ENCODE measurements at regions not wholly inside any gene's neighbourhood (a gene's known extent, or its start where the extent isn't known, plus 50 kb on each side); places are given as distances from the start of the nearest gene placed in this dataset.

- DNase-seq (ENCODE audit: low read depth): peak; percentile 56
- H4K20me1 ChIP-seq (ENCODE audit: insufficient read depth, low read length): no peaks in the 10 kb centered on the region
- TF ChIP-seq EZH2 (IDR thresholded peaks at IDR 0.05; ENCODE audit: insufficient read depth, low read length): no peak
- TF ChIP-seq, protein P1, sequence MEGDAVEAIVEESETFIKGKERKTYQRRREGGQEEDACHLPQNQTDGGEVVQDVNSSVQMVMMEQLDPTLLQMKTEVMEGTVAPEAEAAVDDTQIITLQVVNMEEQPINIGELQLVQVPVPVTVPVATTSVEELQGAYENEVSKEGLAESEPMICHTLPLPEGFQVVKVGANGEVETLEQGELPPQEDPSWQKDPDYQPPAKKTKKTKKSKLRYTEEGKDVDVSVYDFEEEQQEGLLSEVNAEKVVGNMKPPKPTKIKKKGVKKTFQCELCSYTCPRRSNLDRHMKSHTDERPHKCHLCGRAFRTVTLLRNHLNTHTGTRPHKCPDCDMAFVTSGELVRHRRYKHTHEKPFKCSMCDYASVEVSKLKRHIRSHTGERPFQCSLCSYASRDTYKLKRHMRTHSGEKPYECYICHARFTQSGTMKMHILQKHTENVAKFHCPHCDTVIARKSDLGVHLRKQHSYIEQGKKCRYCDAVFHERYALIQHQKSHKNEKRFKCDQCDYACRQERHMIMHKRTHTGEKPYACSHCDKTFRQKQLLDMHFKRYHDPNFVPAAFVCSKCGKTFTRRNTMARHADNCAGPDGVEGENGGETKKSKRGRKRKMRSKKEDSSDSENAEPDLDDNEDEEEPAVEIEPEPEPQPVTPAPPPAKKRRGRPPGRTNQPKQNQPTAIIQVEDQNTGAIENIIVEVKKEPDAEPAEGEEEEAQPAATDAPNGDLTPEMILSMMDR (IDR thresholded peaks at IDR 0.05; ENCODE audit: insufficient read depth, low read depth, low read length): no peak
- Mint-ChIP-seq H3K27ac (ENCODE audit: unreplicated experiment) (no peak overlapping the region), H3K9me3 (ENCODE audit: unreplicated experiment) (no peaks in the 10 kb centered on the region), H3K4me3 (ENCODE audit: unreplicated experiment) (no peak overlapping the region), H3K4me1 (ENCODE audit: low read depth, unreplicated experiment) (no peaks in the 10 kb centered on the region), H3K36me3 (ENCODE audit: low read depth, unreplicated experiment) (no peaks in the 10 kb centered on the region), H3K27me3 (ENCODE audit: low read depth, unreplicated experiment) (no peaks in the 10 kb centered on the region)
- no peaks in the 10 kb centered on the region for H3K79me2 ChIP-seq (ENCODE audit: insufficient read depth, low read length)
- no peak overlapping the region for H3K27ac ChIP-seq (ENCODE audit: low read depth, low read length)
- H3K9me3 ChIP-seq (ENCODE audit: insufficient read depth, low read depth, low read length): no peaks in the 10 kb centered on the region
- no peak overlapping the region for H2AFZ ChIP-seq (ENCODE audit: low read depth, low read length)
- H3K36me3 ChIP-seq (ENCODE audit: insufficient read depth, low read length): no peaks in the 10 kb centered on the region
- no peaks in the 10 kb centered on the region for H3K4me1 ChIP-seq (ENCODE audit: insufficient read depth, low read length)
- H3K9ac ChIP-seq (ENCODE audit: low read length): no peak overlapping the region
- H3K4me2 ChIP-seq (ENCODE audit: low read length): no peak overlapping the region
- FAIRE-seq: no peak
- H3K4me3 ChIP-seq (ENCODE audit: insufficient read depth, low read depth, low read length): no peak overlapping the region
- no peaks in the 10 kb centered on the region for H3K27me3 ChIP-seq (ENCODE audit: insufficient read depth, low read length)
These were observed 111.9 kb upstream of the TARS1 start for GRCh38 chr5:33328818-33329217.

- Histone ChIP-seq H3K79me2 (ENCODE audit: insufficient read depth, low read length) (no peaks in the 10 kb centered on the region), H3K36me3 (ENCODE audit: insufficient read depth, low read length) (no peaks in the 10 kb centered on the region), H3K27ac (ENCODE audit: low read depth, low read length) (no peak overlapping the region), H3K4me2 (ENCODE audit: low read length) (no peak overlapping the region), H3K9me3 (ENCODE audit: insufficient read depth, low read depth, low read length) (no peaks in the 10 kb centered on the region), H3K4me3 (ENCODE audit: insufficient read depth, low read depth, low read length) (no peak overlapping the region), H3K9ac (ENCODE audit: low read length) (no peak overlapping the region), H4K20me1 (ENCODE audit: insufficient read depth, low read length) (no peaks in the 10 kb centered on the region), H2AFZ (ENCODE audit: low read depth, low read length) (no peak overlapping the region), H3K27me3 (ENCODE audit: insufficient read depth, low read length) (no peaks in the 10 kb centered on the region), H3K4me1 (ENCODE audit: insufficient read depth, low read length) (no peaks in the 10 kb centered on the region)
- no peak for FAIRE-seq
- H3K36me3 Mint-ChIP-seq (ENCODE audit: low read depth, unreplicated experiment): no peaks in the 10 kb centered on the region
- H3K9me3 Mint-ChIP-seq (ENCODE audit: unreplicated experiment): no peaks in the 10 kb centered on the region
- H3K4me3 Mint-ChIP-seq (ENCODE audit: unreplicated experiment): no peak overlapping the region
- H3K27ac Mint-ChIP-seq (ENCODE audit: unreplicated experiment): no peak overlapping the region
- no peaks in the 10 kb centered on the region for H3K4me1 Mint-ChIP-seq (ENCODE audit: low read depth, unreplicated experiment)
- no peaks in the 10 kb centered on the region for H3K27me3 Mint-ChIP-seq (ENCODE audit: low read depth, unreplicated experiment)
- no peak for TF ChIP-seq EZH2 (IDR thresholded peaks at IDR 0.05; ENCODE audit: insufficient read depth, low read length)
- TF ChIP-seq, protein P1 (IDR thresholded peaks at IDR 0.05; ENCODE audit: insufficient read depth, low read depth, low read length): no peak
- DNase-seq (ENCODE audit: low read depth): no peak
These were observed 110.9 kb upstream of the TARS1 start for GRCh38 chr5:33329891-33330290.

DNA sequence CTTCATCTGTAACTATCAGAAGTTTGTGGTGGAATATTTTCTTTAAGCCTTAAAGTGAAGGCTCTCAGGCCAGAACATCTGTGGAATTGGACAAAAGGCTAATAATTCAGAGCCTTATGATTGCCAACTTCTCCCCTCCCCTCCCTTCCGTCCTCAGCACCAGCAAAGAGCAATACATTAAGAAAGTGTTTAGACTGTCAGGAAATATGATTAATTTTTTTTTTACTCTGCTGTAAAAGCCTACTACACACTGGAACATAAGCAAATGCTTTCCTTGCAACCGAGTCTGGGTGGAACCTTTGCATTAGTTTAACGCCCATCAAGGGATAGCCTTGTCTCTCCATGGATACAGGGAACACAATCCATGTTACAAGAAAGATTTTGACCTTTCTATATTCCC is 110.3 kb upstream of the TARS1 start:
- FAIRE-seq (no peak), DNase-seq (ENCODE audit: low read depth) (peak; percentile 50)
- no peaks in the 10 kb centered on the region for H3K9me3 Mint-ChIP-seq (ENCODE audit: unreplicated experiment)
- H3K27ac ChIP-seq (ENCODE audit: low read depth, low read length): no peak overlapping the region
- H3K4me3 ChIP-seq (ENCODE audit: insufficient read depth, low read depth, low read length): no peak overlapping the region
- no peaks in the 10 kb centered on the region for H3K36me3 ChIP-seq (ENCODE audit: insufficient read depth, low read length)
- H3K79me2 ChIP-seq (ENCODE audit: insufficient read depth, low read length): no peaks in the 10 kb centered on the region
- no peaks in the 10 kb centered on the region for H3K27me3 Mint-ChIP-seq (ENCODE audit: low read depth, unreplicated experiment)
- H3K27ac Mint-ChIP-seq (ENCODE audit: unreplicated experiment): no peak overlapping the region
- H3K4me3 Mint-ChIP-seq (ENCODE audit: unreplicated experiment): no peak overlapping the region
- TF ChIP-seq, protein P1 (IDR thresholded peaks at IDR 0.05; ENCODE audit: insufficient read depth, low read depth, low read length): no peak
- TF ChIP-seq EZH2 (IDR thresholded peaks at IDR 0.05; ENCODE audit: insufficient read depth, low read length): no peak
- no peaks in the 10 kb centered on the region for H3K36me3 Mint-ChIP-seq (ENCODE audit: low read depth, unreplicated experiment)
- H3K9me3 ChIP-seq (ENCODE audit: insufficient read depth, low read depth, low read length): no peaks in the 10 kb centered on the region
- H3K27me3 ChIP-seq (ENCODE audit: insufficient read depth, low read length): no peaks in the 10 kb centered on the region
- no peak overlapping the region for H2AFZ ChIP-seq (ENCODE audit: low read depth, low read length)
- no peaks in the 10 kb centered on the region for H3K4me1 ChIP-seq (ENCODE audit: insufficient read depth, low read length)
- H3K4me1 Mint-ChIP-seq (ENCODE audit: low read depth, unreplicated experiment): no peaks in the 10 kb centered on the region
- no peaks in the 10 kb centered on the region for H4K20me1 ChIP-seq (ENCODE audit: insufficient read depth, low read length)
- no peak overlapping the region for H3K4me2 ChIP-seq (ENCODE audit: low read length)
- no peak overlapping the region for H3K9ac ChIP-seq (ENCODE audit: low read length)
